ENCODE measurements at regions not wholly inside any gene's neighbourhood (a gene's known extent, or its start where the extent isn't known, plus 50 kb on each side); places are given as distances from the start of the nearest gene placed in this dataset.
"Not testable (repeated sequence)": the region's sequence is repeated elsewhere in the genome, so short reads cannot be mapped to it uniquely, and the experiment has no call there.

- Histone ChIP-seq H3K4me3 (no peak overlapping the region), H3K27ac (no peak overlapping the region), H3K9ac (ENCODE audit: insufficient read length) (no peak overlapping the region), H3K9me3 (ENCODE audit: low read depth, low read length) (no peaks in the 10 kb centered on the region), H3K36me3 (ENCODE audit: insufficient read depth, low read length) (no peaks in the 10 kb centered on the region)
- DNase-seq (ENCODE audit: low read depth, low spot score), result no peak
- TF ChIP-seq EZH2 (IDR thresholded peaks at IDR 0.05) (no peak), POLR2AphosphoS5 (IDR thresholded peaks at IDR 0.05; ENCODE audit: borderline replicate concordance, low read depth, low read length) (no peak), FOXP2 (optimal IDR thresholded peaks at IDR 0.05; ENCODE audit: control extremely low read depth, extremely low read length, insufficient read depth) (no peak)
Measured at GRCh38 chr6:112535816-112536215, 188.7 kb downstream of the RFPL4B start.

- peak; percentile 50 for DNase-seq (ENCODE audit: low read depth, low spot score)
- Histone ChIP-seq H3K36me3 (ENCODE audit: insufficient read depth, low read length) (no peaks in the 10 kb centered on the region), H3K9me3 (ENCODE audit: low read depth, low read length) (no peaks in the 10 kb centered on the region), H3K4me3 (peak overlapping the region; percentile 58), H3K27ac (peak overlapping the region; percentile 87), H3K9ac (ENCODE audit: insufficient read length) (peak overlapping the region; percentile 11)
- TF ChIP-seq FOXP2 (optimal IDR thresholded peaks at IDR 0.05; ENCODE audit: control extremely low read depth, extremely low read length, insufficient read depth), result no peak
- TF ChIP-seq POLR2AphosphoS5 (IDR thresholded peaks at IDR 0.05; ENCODE audit: borderline replicate concordance, low read depth, low read length), result peak; percentile 18; the same call in 1 of the 2 replicates
- TF ChIP-seq EZH2 (IDR thresholded peaks at IDR 0.05), result no peak
Measured at GRCh38 chr6:112539355-112539754, 192.2 kb downstream of the RFPL4B start.

- H3K9me3 ChIP-seq (ENCODE audit: low read depth, low read length); H3K27ac ChIP-seq; H3K4me3 ChIP-seq; H3K36me3 ChIP-seq (ENCODE audit: insufficient read depth, low read length); DNase-seq (ENCODE audit: low read depth, low spot score); H3K9ac ChIP-seq (ENCODE audit: insufficient read length): not testable (repeated sequence)
Measured at GRCh38 chr6:112541847-112542246, 194.7 kb downstream of the RFPL4B start.

GRCh38 chr6:112547321-112548085, 200.4 kb downstream of the RFPL4B start:
- not testable (repeated sequence) for DNase-seq (ENCODE audit: low read depth, low spot score); H3K9me3 ChIP-seq (ENCODE audit: low read depth, low read length); H3K4me3 ChIP-seq; H3K9ac ChIP-seq (ENCODE audit: insufficient read length); H3K36me3 ChIP-seq (ENCODE audit: insufficient read depth, low read length); H3K27ac ChIP-seq

- Histone ChIP-seq H3K9me3 (ENCODE audit: low read depth, low read length) (no peaks in the 10 kb centered on the region), H3K27ac (no peak overlapping the region), H3K9ac (ENCODE audit: insufficient read length) (no peak overlapping the region), H3K36me3 (ENCODE audit: insufficient read depth, low read length) (no peaks in the 10 kb centered on the region), H3K4me3 (no peak overlapping the region)
- no peak for TF ChIP-seq POLR2AphosphoS5 (IDR thresholded peaks at IDR 0.05; ENCODE audit: borderline replicate concordance, low read depth, low read length)
- TF ChIP-seq FOXP2 (optimal IDR thresholded peaks at IDR 0.05; ENCODE audit: control extremely low read depth, extremely low read length, insufficient read depth), result no peak
- TF ChIP-seq EZH2 (IDR thresholded peaks at IDR 0.05), result no peak
- no peak for DNase-seq (ENCODE audit: low read depth, low spot score)
Measured at GRCh38 chr6:112549749-112550148, 202.6 kb downstream of the RFPL4B start.

GRCh38 chr6:112557435-112557834, 210.3 kb downstream of the RFPL4B start:
- no peak overlapping the region for H3K27ac ChIP-seq
- no peak overlapping the region for H3K4me3 ChIP-seq
- H3K9me3 ChIP-seq (ENCODE audit: low read depth, low read length), result no peaks in the 10 kb centered on the region
- H3K36me3 ChIP-seq (ENCODE audit: insufficient read depth, low read length), result no peaks in the 10 kb centered on the region
- H3K9ac ChIP-seq (ENCODE audit: insufficient read length), result no peak overlapping the region
- DNase-seq (ENCODE audit: low read depth, low spot score), result no peak
- no peak for TF ChIP-seq POLR2AphosphoS5 (IDR thresholded peaks at IDR 0.05; ENCODE audit: borderline replicate concordance, low read depth, low read length)
- no peak for TF ChIP-seq FOXP2 (optimal IDR thresholded peaks at IDR 0.05; ENCODE audit: control extremely low read depth, extremely low read length, insufficient read depth)

GRCh38 chr6:112557961-112558360, 210.8 kb downstream of the RFPL4B start:
- Histone ChIP-seq H3K36me3 (ENCODE audit: insufficient read depth, low read length) (no peaks in the 10 kb centered on the region), H3K4me3 (no peak overlapping the region), H3K27ac (no peak overlapping the region), H3K9ac (ENCODE audit: insufficient read length) (no peak overlapping the region), H3K9me3 (ENCODE audit: low read depth, low read length) (no peaks in the 10 kb centered on the region)
- TF ChIP-seq FOXP2 (optimal IDR thresholded peaks at IDR 0.05; ENCODE audit: control extremely low read depth, extremely low read length, insufficient read depth) (no peak), EZH2 (IDR thresholded peaks at IDR 0.05) (no peak), POLR2AphosphoS5 (IDR thresholded peaks at IDR 0.05; ENCODE audit: borderline replicate concordance, low read depth, low read length) (no peak)
- no peak for DNase-seq (ENCODE audit: low read depth, low spot score)

GRCh38 chr6:112560651-112561050, 213.5 kb downstream of the RFPL4B start:
- Histone ChIP-seq H3K36me3 (ENCODE audit: insufficient read depth, low read length) (no peaks in the 10 kb centered on the region), H3K9me3 (ENCODE audit: low read depth, low read length) (no peaks in the 10 kb centered on the region), H3K4me3 (no peak overlapping the region), H3K9ac (ENCODE audit: insufficient read length) (no peak overlapping the region), H3K27ac (no peak overlapping the region)
- DNase-seq (ENCODE audit: low read depth, low spot score), result no peak
- TF ChIP-seq EZH2 (IDR thresholded peaks at IDR 0.05), result no peak
- TF ChIP-seq POLR2AphosphoS5 (IDR thresholded peaks at IDR 0.05; ENCODE audit: borderline replicate concordance, low read depth, low read length), result no peak
- TF ChIP-seq FOXP2 (optimal IDR thresholded peaks at IDR 0.05; ENCODE audit: control extremely low read depth, extremely low read length, insufficient read depth), result no peak

Measured in SK-N-MC (cell line).